Ascending aorta (tissue), 2 donors: ENCODE measurements at regions not wholly inside any gene's neighbourhood (a gene's known extent, or its start where the extent isn't known, plus 50 kb on each side); places are given as distances from the start of the nearest gene placed in this dataset.

Source experiments
- DNase-seq, 2 donors: peaks; one replicate each; pipeline ENCODE4 v3.0.0-alpha.2; 2019; ENCODE audit warnings: low spot score in 2 of 2
- H3K27ac ChIP-seq, 2 donors: fragments of 200-600 bp; sonication (generic); one replicate each; pipeline ENCODE4 v1.5.1; 2016 to 2017; ENCODE audit warnings: mild to moderate bottlenecking in 1 of 2
- H3K27me3 ChIP-seq: fragments of 200-600 bp; sonication (generic); one replicate; pipeline ENCODE4 v1.5.1; 2017
- H3K36me3 ChIP-seq, 2 donors: fragments of 200-600 bp; sonication (generic); one replicate each; pipeline ENCODE4 v1.5.1; 2016
- H3K4me1 ChIP-seq, 2 donors: fragments of 200-600 bp; sonication (generic); one replicate each; pipeline ENCODE4 v1.5.1; 2016 to 2017; ENCODE audit warnings: mild to moderate bottlenecking in 1 of 2
- H3K4me3 ChIP-seq, 2 donors: fragments of 200-600 bp; sonication (generic); one replicate each; pipeline ENCODE4 v1.5.1; 2016 to 2017; ENCODE audit warnings: mild to moderate bottlenecking in 1 of 2
- H3K9me3 ChIP-seq, 2 donors: fragments of 200-600 bp; sonication (generic); one replicate each; pipeline ENCODE4 v1.5.1; 2016
- CTCF ChIP-seq, 3 experiments: fragments of 200-600 bp in 2 of 3; fragments of 450-650 bp in 1 of 3; sonication (generic) in 2 of 3; IDR thresholded peaks; one replicate each; pipeline ENCODE4 v1.5.1; 2016 to 2019; ENCODE audit warnings: antibody characterized with exemption in 3 of 3, mild to moderate bottlenecking in 1 of 3, moderate library complexity in 1 of 3
- intact Hi-C: fragments of 100-400 bp; cut with DNase I; formaldehyde crosslinking; loops from one replicate; pipeline ENCODE4 v1.15.1; 2023

- TF ChIP-seq CTCF (IDR thresholded peaks at IDR 0.05) = no peak
- Histone ChIP-seq H3K4me1 (no peaks in the 10 kb centered on the region), H3K4me3 (no peak overlapping the region), H3K9me3 (no peaks in the 10 kb centered on the region), H3K27ac (no peak overlapping the region), H3K27me3 (no peaks in the 10 kb centered on the region), H3K36me3 (no peaks in the 10 kb centered on the region)
- DNase-seq = no peak
- intact Hi-C loops = no loop called here
Observed at GRCh38 chr10:108861181-108861754, 1062.0 kb downstream of the XPNPEP1 start.

GRCh38 chr10:108852211-108852610 is 1071.1 kb downstream of the XPNPEP1 start:
- no peaks in the 10 kb centered on the region for H3K9me3 ChIP-seq
- no peak for DNase-seq
- no peak overlapping the region for H3K27ac ChIP-seq
- H3K4me3 ChIP-seq = no peak overlapping the region
- no peaks in the 10 kb centered on the region for H3K27me3 ChIP-seq
- H3K4me1 ChIP-seq = no peaks in the 10 kb centered on the region
- intact Hi-C loops = no loop called here
- TF ChIP-seq CTCF (IDR thresholded peaks at IDR 0.05) = no peak
- H3K36me3 ChIP-seq = no peaks in the 10 kb centered on the region

GRCh38 chr10:108850138-108850854 is 1073.0 kb downstream of the XPNPEP1 start:
- no peak for DNase-seq
- no peaks in the 10 kb centered on the region for H3K4me1 ChIP-seq
- intact Hi-C loops = no loop called here
- no peak overlapping the region for H3K27ac ChIP-seq
- H3K9me3 ChIP-seq = no peaks in the 10 kb centered on the region
- H3K4me3 ChIP-seq = no peak overlapping the region
- TF ChIP-seq CTCF (IDR thresholded peaks at IDR 0.05) = no peak
- H3K27me3 ChIP-seq = no peaks in the 10 kb centered on the region
- H3K36me3 ChIP-seq = no peaks in the 10 kb centered on the region

GRCh38 chr10:108849688-108850087 is 1073.6 kb downstream of the XPNPEP1 start:
- Histone ChIP-seq H3K36me3 (no peaks in the 10 kb centered on the region), H3K4me3 (no peak overlapping the region), H3K27ac (no peak overlapping the region), H3K4me1 (no peaks in the 10 kb centered on the region), H3K27me3 (no peaks in the 10 kb centered on the region), H3K9me3 (no peaks in the 10 kb centered on the region)
- no peak for TF ChIP-seq CTCF (IDR thresholded peaks at IDR 0.05)
- no peak for DNase-seq
- intact Hi-C loops = no loop called here

- no peaks in the 10 kb centered on the region for H3K36me3 ChIP-seq
- H3K4me1 ChIP-seq = no peaks in the 10 kb centered on the region
- no peaks in the 10 kb centered on the region for H3K27me3 ChIP-seq
- TF ChIP-seq CTCF (IDR thresholded peaks at IDR 0.05) = no peak
- intact Hi-C loops = no loop called here
- H3K9me3 ChIP-seq = no peaks in the 10 kb centered on the region
- no peak overlapping the region for H3K27ac ChIP-seq
- DNase-seq = no peak
- no peak overlapping the region for H3K4me3 ChIP-seq
Observed at GRCh38 chr10:108849186-108849585, 1074.1 kb downstream of the XPNPEP1 start.
